Anterior cingulate cortex (tissue), 58 donors: ENCODE measurements at regions not wholly inside any gene's neighbourhood (a gene's known extent, or its start where the extent isn't known, plus 50 kb on each side); places are given as distances from the start of the nearest gene placed in this dataset.

Experiments used
- DNase-seq, 58 donors: peaks; one replicate each; lab custom pipeline; 2025; lab: John Stamatoyannopoulos, UW

GRCh38 chr1:30612536-30613065 is 110.8 kb downstream of the MATN1 start:
- DNase-seq = peak in 2 of 58 donors; percentile 2 to 12

GRCh38 chr1:30611741-30612309 is 111.6 kb downstream of the MATN1 start:
- no peak for DNase-seq

GRCh38 chr1:30610917-30611316 is 112.5 kb downstream of the MATN1 start:
- DNase-seq = peak in 2 of 58 donors; percentile 2 to 7

DNA sequence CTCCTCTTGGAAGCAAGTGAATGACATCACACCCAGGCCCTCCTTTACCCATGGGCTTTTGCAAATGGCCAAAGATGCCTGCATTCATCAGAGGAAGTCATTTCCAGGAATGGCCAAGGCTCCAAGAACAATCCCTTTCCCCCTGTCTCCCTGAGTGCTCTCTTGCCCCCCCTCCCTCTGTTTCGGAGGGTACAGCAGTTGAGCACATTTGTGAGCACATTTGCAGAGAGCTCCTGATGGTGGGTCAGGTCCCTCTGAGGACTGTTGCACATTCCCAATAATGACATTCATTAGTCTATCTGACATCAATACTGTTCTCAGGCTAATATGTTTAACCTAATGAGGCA is 113.4 kb downstream of the MATN1 start:
- no peak for DNase-seq

DNA sequence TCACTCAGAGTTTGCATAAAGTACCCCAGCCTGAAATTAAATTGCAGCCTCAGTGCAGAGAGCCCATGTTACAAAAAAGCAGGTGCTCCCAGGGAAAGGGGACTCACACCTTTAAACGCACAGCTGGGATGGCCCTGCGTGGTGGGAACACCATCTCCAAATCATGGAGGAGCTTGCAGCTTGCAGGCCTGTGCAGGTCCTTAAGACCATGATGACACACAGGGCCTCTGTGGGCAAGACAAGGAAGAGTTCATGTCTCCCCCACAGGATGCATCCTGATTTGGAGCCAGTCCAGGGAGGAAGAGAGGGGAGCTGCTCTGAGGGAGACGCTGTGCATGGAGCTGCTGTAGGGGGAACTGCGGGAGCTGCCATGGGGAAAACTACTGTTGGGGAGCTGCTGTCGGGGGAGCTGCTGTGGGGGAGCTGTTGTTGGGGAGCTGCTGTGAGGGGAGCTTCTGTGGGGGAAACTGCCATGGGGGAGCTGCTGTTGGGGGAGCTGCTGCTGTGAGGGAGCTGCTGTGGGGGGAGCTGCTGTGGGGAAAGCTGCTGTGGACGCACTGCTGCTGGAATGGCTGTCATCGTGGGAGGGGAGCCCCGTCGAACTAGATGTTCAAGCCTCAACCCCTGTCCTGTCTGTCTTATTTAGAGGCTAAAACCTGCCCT is 113.9 kb downstream of the MATN1 start:
- DNase-seq = no peak

DNA sequence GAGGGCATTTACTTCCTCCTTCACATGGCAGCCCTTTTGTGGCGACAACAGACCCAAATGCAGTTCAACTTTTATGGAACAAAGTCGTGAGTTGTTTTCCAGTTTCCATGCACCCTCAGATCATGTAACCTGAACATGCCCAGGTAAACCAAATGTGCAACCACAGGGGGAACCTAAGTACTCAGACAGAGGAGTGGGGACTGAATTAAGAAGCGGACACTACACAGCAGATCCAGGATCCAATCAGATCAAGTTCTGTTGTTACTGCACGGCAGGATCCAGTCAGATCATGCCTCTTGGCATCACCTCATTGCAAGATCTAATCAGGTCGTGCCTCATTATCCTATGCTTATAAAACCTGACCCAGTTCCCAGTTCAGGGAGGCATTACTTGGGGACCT is 115.7 kb downstream of the MATN1 start:
- no peak for DNase-seq

DNA sequence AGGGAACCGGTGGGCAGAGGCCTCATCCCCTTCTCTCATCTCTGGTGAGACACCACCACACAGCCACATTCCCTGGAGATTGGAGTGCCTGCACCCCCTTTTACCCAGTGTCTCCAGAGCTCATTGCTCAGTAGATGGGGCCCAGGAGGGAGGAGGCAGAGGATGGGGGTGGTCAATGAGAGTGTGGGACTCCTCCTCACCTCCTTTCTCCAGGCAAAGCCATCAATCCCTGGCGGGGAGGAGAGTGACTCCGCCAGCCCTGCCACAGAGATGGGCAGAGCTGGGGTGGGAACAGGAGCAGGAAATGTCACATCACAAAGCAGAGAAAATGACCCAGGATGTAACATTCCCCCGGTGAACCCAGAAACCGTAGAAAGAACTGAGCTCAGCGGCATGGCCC is 117.2 kb downstream of the MATN1 start:
- DNase-seq = no peak

DNA sequence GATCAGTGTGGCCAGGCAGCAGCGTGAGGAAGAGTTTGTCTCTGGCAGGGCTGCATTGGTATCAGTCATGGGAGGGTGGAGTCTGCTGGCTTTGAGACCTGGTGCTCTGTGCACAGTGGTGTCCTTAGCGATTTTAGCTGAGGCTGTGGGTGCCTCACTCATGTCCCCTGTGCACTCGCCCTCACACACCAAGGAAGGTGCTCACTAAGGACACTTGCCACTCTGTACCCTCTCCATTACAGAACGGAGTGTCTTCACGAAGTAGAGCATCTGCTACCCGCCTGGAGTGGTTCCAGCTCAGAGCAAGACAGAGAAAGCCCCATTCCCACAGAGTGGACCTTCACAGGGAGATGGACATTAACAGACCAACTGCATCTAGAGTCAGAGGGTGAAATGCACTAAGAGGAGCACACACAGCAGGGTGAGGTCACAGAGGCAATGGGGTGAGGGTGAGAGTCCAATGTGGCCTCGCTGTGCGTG is 117.9 kb downstream of the MATN1 start:
- no peak for DNase-seq

GRCh38 chr1:30604801-30605440 is 118.5 kb downstream of the MATN1 start:
- DNase-seq = no peak

DNA sequence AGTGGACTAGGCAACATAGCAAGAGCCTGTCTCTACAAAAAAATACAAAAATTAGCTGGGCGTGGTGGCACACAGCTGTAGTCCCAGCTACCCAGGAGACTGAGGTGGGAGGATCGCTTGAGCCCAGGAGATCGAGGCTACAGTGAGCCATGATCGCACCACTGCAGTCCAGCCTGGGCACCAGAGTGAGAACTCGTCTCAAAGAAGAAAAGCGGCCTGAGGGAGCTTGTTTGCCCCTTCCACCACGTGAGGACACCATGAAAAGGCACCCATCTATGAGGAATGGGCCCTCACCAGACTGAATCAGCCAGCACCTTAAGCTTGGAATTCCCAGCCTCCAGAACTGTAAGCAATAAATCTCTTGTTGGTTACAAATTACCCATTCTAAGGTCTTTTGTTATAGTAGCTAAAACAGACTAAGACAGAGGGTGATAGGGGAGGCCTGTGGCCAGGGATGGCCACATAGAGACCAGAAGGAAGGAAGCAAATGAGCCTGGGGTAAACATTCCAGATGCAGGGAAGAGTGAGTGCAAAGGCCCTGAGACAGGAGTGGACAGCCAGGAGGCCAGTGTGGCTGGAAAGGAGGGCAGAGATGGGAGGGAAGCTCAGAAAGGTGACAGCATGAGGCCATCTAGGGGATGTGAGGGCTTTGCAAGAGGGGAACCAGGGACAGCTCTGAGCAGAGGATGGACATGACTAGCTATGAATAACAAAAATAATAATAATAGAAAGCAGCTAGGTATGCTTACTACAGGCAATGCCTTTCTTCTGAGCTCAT is 120.1 kb downstream of the MATN1 start:
- no peak for DNase-seq

- no peak for DNase-seq
Observed at GRCh38 chr1:30601316-30602085, 121.9 kb downstream of the MATN1 start.

- no peak for DNase-seq
Observed at GRCh38 chr1:30600706-30601105, 122.7 kb downstream of the MATN1 start.

- no peak for DNase-seq
Observed at GRCh38 chr1:30600258-30600657, 123.1 kb downstream of the MATN1 start.

- no peak for DNase-seq
Observed at GRCh38 chr1:30599721-30600120, 123.7 kb downstream of the MATN1 start.

GRCh38 chr1:30598571-30599114 is 124.7 kb downstream of the MATN1 start:
- no peak for DNase-seq

GRCh38 chr1:30597711-30598110 is 125.7 kb downstream of the MATN1 start:
- DNase-seq = no peak

DNA sequence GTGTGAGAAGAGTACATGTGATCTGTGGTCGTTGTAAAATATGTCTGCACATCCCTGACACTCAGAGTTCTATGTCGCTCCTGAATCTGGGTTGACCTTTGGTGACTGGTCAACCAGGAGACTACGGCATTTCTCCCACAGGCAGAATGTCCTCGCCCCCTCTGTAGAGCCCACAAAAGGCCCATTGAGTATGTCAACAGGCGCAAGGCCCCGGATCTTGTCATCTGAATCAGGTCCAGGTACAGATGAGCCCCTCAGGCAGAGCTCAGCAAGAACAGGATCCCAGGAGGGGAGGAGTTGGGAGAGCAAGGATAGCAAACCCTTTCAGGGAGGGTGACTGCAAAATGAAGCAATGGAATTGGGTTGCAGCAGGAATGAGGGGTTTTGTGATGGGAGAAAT is 126.5 kb downstream of the MATN1 start:
- no peak for DNase-seq

DNA sequence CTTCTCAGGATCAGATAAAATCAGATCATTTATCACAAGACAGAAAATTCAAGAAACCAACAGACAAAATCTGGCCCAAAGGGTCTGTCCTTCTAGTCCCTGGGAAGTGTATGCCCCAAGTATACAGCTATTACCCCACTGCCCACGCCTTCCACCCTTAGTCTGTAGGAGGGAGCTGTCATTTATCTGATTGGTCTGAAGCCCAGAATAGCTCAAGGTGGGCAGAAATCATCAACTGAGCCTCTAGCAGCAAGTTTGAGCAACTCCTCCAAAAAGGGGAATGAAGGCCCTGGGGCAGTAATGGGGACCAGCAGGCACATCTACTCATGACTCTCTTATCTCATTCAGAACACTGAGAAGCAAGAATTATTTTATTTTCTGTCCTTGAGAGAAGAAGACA is 126.9 kb downstream of the MATN1 start:
- DNase-seq = no peak

DNA sequence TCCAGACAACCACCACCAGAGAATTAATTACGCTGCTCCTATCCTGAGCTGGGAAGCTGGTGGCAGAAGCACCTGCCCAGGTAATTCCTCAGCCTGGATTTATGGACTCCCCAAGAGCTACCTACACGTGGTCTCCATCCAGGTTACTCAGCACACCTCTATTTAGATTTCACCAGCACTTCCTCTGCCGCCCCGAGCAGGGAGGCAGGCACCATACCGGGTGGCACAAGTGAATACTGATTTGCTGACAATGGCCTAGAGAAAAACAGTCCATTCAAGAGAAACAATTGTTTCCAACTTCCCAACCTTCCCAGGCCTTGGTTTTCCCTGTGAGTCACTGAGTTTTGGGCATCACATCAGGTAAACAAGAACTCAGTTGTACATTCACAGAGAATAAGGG is 134.3 kb downstream of the MATN1 start:
- no peak for DNase-seq
